Epithelial cell of proximal tubule (primary cell): ENCODE measurements at regions not wholly inside any gene's neighbourhood (a gene's known extent, or its start where the extent isn't known, plus 50 kb on each side); places are given as distances from the start of the nearest gene placed in this dataset.

ENCODE experiments used
- DNase-seq: peaks from one replicate; pipeline ENCODE4 v3.0.0-alpha.2; 2011; ENCODE audit warnings: low read depth
- H3K4me3 ChIP-seq: 2 replicates; pipeline ENCODE4 v1.5.1; 2011; ENCODE audit warnings: low read depth, mild to moderate bottlenecking, low read length
- TF ChIP-seq, protein P1 (sequence below): conservative IDR thresholded peaks from 2 replicates; pipeline ENCODE4 v1.5.1; 2012; ENCODE audit warnings: low read depth, mild to moderate bottlenecking, low read length

DNA sequence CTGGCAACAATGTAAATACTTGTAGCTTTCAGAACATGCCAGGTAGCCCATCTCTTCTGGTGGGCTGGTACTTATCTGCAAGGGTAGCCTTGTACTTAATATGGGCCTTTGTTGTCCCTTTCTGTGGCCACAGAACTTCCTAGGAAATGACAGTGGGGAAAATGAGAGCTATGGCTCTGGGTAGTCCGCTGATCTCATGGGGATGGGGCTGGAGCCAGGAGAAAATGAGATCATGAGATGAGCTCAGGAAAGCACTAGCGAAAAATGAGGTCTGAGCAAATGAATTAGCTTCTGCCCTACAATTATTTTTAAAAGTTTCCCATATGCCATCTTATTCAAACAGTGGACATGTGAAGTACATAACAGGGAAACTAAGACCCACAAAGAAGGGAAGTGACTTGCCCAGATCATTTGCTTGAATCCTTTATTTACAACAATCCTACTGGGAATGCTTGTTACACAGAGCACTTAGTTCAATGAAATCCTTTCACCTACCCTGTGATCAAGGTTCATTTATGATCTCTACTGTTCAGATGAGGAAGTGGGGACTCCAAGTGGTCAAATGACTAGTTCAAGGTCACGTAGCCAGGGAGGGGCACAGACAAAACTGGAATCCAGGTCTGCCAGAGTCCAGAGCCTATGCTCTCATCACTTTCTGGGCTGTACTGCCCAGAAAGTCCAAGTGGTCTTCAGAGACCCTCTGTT is 87.1 kb downstream of the PTPRS start:
- no peak for DNase-seq
- no peak overlapping the region for H3K4me3 ChIP-seq
- TF ChIP-seq, protein P1, sequence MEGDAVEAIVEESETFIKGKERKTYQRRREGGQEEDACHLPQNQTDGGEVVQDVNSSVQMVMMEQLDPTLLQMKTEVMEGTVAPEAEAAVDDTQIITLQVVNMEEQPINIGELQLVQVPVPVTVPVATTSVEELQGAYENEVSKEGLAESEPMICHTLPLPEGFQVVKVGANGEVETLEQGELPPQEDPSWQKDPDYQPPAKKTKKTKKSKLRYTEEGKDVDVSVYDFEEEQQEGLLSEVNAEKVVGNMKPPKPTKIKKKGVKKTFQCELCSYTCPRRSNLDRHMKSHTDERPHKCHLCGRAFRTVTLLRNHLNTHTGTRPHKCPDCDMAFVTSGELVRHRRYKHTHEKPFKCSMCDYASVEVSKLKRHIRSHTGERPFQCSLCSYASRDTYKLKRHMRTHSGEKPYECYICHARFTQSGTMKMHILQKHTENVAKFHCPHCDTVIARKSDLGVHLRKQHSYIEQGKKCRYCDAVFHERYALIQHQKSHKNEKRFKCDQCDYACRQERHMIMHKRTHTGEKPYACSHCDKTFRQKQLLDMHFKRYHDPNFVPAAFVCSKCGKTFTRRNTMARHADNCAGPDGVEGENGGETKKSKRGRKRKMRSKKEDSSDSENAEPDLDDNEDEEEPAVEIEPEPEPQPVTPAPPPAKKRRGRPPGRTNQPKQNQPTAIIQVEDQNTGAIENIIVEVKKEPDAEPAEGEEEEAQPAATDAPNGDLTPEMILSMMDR: no peak

GRCh38 chr19:5251096-5252065 is 89.2 kb downstream of the PTPRS start:
- TF ChIP-seq, protein P1: no peak
- no peak overlapping the region for H3K4me3 ChIP-seq
- no peak for DNase-seq

- no peak for DNase-seq
- TF ChIP-seq, protein P1: no peak
- no peak overlapping the region for H3K4me3 ChIP-seq
Observed at GRCh38 chr19:5250127-5250659, 90.4 kb downstream of the PTPRS start.

- TF ChIP-seq, protein P1: no peak
- H3K4me3 ChIP-seq: no peak overlapping the region
- no peak for DNase-seq
Observed at GRCh38 chr19:5249526-5249925, 91.1 kb downstream of the PTPRS start.

DNA sequence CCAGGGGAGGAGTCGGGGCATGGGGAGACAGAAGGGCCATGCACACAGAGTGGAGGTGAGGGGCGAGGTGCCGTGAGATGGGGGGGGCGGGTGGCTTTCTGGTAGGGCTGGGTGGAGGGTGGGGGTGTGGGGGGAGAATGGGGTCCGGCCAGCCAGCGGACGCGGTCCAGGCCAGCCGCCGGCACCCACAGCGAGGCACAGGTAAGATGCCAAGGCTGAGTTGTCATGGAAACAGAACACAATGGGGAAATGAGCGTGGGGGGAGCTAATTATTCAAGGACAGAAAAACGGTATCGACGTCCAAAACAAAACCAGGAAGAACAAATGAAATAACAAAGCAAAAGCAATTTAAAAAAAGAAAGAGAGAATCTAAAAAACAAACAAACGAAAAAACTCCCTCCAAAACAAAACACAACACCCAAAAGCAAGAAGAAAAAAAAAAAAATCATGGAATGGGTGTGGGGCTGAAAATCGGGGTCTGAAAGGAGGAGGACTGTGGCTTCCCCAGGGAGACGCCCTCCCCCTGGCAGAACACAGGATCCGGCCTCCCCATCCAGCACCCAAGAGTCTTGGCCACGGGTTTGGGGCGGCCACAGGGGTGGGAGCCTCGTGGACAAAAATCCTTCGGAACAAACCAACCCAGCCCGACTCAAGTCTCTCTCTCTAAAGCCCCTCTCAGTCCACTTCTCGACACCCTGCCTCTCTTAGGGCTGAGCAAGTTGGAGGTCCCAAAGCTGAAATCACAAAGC is 92.5 kb downstream of the PTPRS start:
- DNase-seq: no peak
- no peak overlapping the region for H3K4me3 ChIP-seq
- TF ChIP-seq, protein P1: no peak

- TF ChIP-seq, protein P1: no peak
- no peak overlapping the region for H3K4me3 ChIP-seq
- DNase-seq: no peak
Observed at GRCh38 chr19:5246554-5247155, 94.0 kb downstream of the PTPRS start.
